ENCODE measurements at regions not wholly inside any gene's neighbourhood (a gene's known extent, or its start where the extent isn't known, plus 50 kb on each side); places are given as distances from the start of the nearest gene placed in this dataset.

- no peak for TF ChIP-seq CTCF (IDR thresholded peaks at IDR 0.05)
- no peak for TF ChIP-seq EP300 (IDR thresholded peaks at IDR 0.05)
- TF ChIP-seq POLR2AphosphoS5 (IDR thresholded peaks at IDR 0.05): no peak
- no peak for TF ChIP-seq POLR2A (IDR thresholded peaks at IDR 0.05)
Observed at GRCh38 chr5:123673107-123673506, 161.1 kb downstream of the CSNK1G3 start.
